OCI-LY7 (cell line): ENCODE measurements at regions not wholly inside any gene's neighbourhood (a gene's known extent, or its start where the extent isn't known, plus 50 kb on each side); places are given as distances from the start of the nearest gene placed in this dataset.

Source experiments
- EZH2phosphoT487 ChIP-seq: fragments of 200-600 bp; sonication (generic); IDR thresholded peaks from 2 replicates; pipeline ENCODE4 v1.6.1; 2018; ENCODE audit warnings: low read depth, borderline replicate concordance, mild to moderate bottlenecking, mixed run types, antibody characterized with exemption, low read length, moderate library complexity, mixed read lengths
- TF ChIP-seq, protein P1 (sequence below): fragments of 200-600 bp; sonication (generic); conservative IDR thresholded peaks from 2 replicates; pipeline ENCODE4 v1.5.1; 2014; ENCODE audit warnings: mild to moderate bottlenecking, antibody characterized with exemption, low read length, moderate library complexity, mixed read lengths

DNA sequence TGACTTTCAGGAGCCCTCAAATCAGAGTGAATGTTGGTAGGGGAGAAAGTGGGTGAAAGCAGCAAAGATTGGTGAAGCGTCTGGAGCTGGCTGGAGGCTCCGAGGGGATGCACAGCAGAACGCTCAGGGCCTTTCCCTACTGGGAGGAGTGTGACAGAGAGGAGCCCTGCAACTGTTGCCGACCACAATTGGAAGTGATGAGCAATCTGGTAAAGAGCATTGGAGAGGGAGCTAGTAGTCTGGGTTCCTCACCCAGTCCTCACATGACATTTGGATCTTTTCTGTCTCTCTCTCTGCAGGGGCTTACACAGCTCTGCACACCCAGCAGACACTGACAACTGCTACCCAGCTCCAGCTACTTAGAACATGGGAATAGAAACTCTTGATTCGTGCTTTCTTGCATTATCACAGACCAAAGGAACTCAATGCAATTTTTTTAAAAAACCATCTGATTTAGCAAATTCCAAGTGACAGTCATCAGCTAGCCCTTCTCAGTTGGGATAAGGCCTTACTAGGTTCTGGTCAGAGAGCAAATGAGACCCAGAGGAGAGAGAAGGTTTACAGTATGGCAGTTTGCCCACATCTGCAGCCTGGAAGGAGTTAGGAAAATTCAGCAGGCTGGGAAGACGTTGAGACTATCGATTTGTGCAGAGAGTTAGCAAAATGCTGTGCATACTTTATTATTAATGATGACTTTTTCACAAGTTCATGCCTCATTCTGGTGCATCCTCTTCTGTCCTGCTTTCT, 278.0 kb upstream of the PLET1 start:
- TF ChIP-seq, protein P1, sequence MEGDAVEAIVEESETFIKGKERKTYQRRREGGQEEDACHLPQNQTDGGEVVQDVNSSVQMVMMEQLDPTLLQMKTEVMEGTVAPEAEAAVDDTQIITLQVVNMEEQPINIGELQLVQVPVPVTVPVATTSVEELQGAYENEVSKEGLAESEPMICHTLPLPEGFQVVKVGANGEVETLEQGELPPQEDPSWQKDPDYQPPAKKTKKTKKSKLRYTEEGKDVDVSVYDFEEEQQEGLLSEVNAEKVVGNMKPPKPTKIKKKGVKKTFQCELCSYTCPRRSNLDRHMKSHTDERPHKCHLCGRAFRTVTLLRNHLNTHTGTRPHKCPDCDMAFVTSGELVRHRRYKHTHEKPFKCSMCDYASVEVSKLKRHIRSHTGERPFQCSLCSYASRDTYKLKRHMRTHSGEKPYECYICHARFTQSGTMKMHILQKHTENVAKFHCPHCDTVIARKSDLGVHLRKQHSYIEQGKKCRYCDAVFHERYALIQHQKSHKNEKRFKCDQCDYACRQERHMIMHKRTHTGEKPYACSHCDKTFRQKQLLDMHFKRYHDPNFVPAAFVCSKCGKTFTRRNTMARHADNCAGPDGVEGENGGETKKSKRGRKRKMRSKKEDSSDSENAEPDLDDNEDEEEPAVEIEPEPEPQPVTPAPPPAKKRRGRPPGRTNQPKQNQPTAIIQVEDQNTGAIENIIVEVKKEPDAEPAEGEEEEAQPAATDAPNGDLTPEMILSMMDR, result no peak
- TF ChIP-seq EZH2phosphoT487, result no peak
